Femur (tissue), 1 donor: ENCODE measurements at regions not wholly inside any gene's neighbourhood (a gene's known extent, or its start where the extent isn't known, plus 50 kb on each side); places are given as distances from the start of the nearest gene placed in this dataset.

ENCODE experiments used
- DNase-seq: peaks from one replicate; pipeline ENCODE4 v3.0.0-alpha.2; 2017

- no peak for DNase-seq
These were observed 76.0 kb upstream of the CAV2 start for GRCh38 chr7:116423499-116423898.

- no peak for DNase-seq
These were observed 73.8 kb upstream of the CAV2 start for GRCh38 chr7:116425647-116426209.

GRCh38 chr7:116426428-116427156 is 72.9 kb upstream of the CAV2 start:
- no peak for DNase-seq

GRCh38 chr7:116429986-116430619 is 69.4 kb upstream of the CAV2 start:
- DNase-seq, result no peak

GRCh38 chr7:116431787-116432526 is 67.6 kb upstream of the CAV2 start:
- DNase-seq, result no peak

- no peak for DNase-seq
These were observed 67.0 kb upstream of the CAV2 start for GRCh38 chr7:116432527-116432916.

- no peak for DNase-seq
These were observed 66.3 kb upstream of the CAV2 start for GRCh38 chr7:116433246-116433645.

- no peak for DNase-seq
These were observed 64.7 kb upstream of the CAV2 start for GRCh38 chr7:116434820-116435341.

GRCh38 chr7:116436305-116436826 is 63.2 kb upstream of the CAV2 start:
- no peak for DNase-seq

- no peak for DNase-seq
These were observed 61.3 kb upstream of the CAV2 start for GRCh38 chr7:116438267-116438666.

- DNase-seq, result no peak
These were observed 60.5 kb upstream of the CAV2 start for GRCh38 chr7:116439005-116439404.

- DNase-seq, result no peak
These were observed 59.5 kb upstream of the CAV2 start for GRCh38 chr7:116439841-116440549.

- DNase-seq, result no peak
These were observed 58.0 kb upstream of the CAV2 start for GRCh38 chr7:116441534-116441933.

GRCh38 chr7:116443101-116443523 is 56.4 kb upstream of the CAV2 start:
- no peak for DNase-seq

GRCh38 chr7:116443646-116444045 is 55.9 kb upstream of the CAV2 start:
- no peak for DNase-seq

GRCh38 chr7:116445447-116446211 is 53.9 kb upstream of the CAV2 start:
- no peak for DNase-seq

- DNase-seq, result no peak
These were observed 53.2 kb upstream of the CAV2 start for GRCh38 chr7:116446212-116446855.

- DNase-seq, result no peak
These were observed 52.1 kb upstream of the CAV2 start for GRCh38 chr7:116447436-116447835.

GRCh38 chr7:116447966-116448839 is 51.3 kb upstream of the CAV2 start:
- DNase-seq, result no peak

- no peak for DNase-seq
These were observed 50.1 kb upstream of the CAV2 start for GRCh38 chr7:116449441-116449840.
